ENCODE measurements at regions not wholly inside any gene's neighbourhood (a gene's known extent, or its start where the extent isn't known, plus 50 kb on each side); places are given as distances from the start of the nearest gene placed in this dataset.

- TF ChIP-seq CTCF (IDR thresholded peaks at IDR 0.05; ENCODE audit: low read depth, low read length): no peak
Observed at GRCh38 chr3:115549071-115549470, 74.2 kb upstream of the GAP43 start.

GRCh38 chr3:115550285-115550761 lies 73.0 kb upstream of the GAP43 start:
- peak; percentile 6 for DNase-seq (ENCODE audit: low read depth, low spot score)
- Histone ChIP-seq H3K27ac (ENCODE audit: low read depth, low read length) (peak overlapping the region; percentile 22), H3K9me3 (ENCODE audit: control insufficient read depth, insufficient read depth, low read length) (no peaks in the 10 kb centered on the region), H3K27me3 (ENCODE audit: control insufficient read depth, insufficient read depth, low read length) (no peaks in the 10 kb centered on the region), H3K4me3 (ENCODE audit: low read depth, low read length) (no peak overlapping the region)
- ChIA-PET CTCF (interaction anchor here (0.7 kb wide), 2 partner anchors 191 to 333 kb away, joined by 3 to 4 read pairs; no protein-coding TSS in a partner anchor), POLR2A (no interaction called here)
- TF ChIP-seq CTCF (IDR thresholded peaks at IDR 0.05; ENCODE audit: low read depth, low read length): no peak

More at GRCh38 chr3:115549071-115549470, 74.2 kb upstream of the GAP43 start:
- CTCF ChIA-PET: interaction anchor here (0.6 kb wide), 1 partner anchor 1337 kb away, joined by 3 read pairs; no protein-coding TSS in a partner anchor
- no peaks in the 10 kb centered on the region for H3K9me3 ChIP-seq (ENCODE audit: control insufficient read depth, insufficient read depth, low read length)
- H3K4me3 ChIP-seq (ENCODE audit: low read depth, low read length): no peak overlapping the region
- POLR2A ChIA-PET: no interaction called here
- H3K27ac ChIP-seq (ENCODE audit: low read depth, low read length): no peak overlapping the region
- no peak for DNase-seq (ENCODE audit: low read depth, low spot score)
- H3K27me3 ChIP-seq (ENCODE audit: control insufficient read depth, insufficient read depth, low read length): no peaks in the 10 kb centered on the region

GRCh38 chr3:115551016-115551415 lies 72.3 kb upstream of the GAP43 start:
- Histone ChIP-seq H3K9me3 (ENCODE audit: control insufficient read depth, insufficient read depth, low read length) (no peaks in the 10 kb centered on the region), H3K27ac (ENCODE audit: low read depth, low read length) (no peak overlapping the region), H3K27me3 (ENCODE audit: control insufficient read depth, insufficient read depth, low read length) (no peaks in the 10 kb centered on the region), H3K4me3 (ENCODE audit: low read depth, low read length) (no peak overlapping the region)
- POLR2A ChIA-PET: no interaction called here
- TF ChIP-seq CTCF (IDR thresholded peaks at IDR 0.05; ENCODE audit: low read depth, low read length): no peak
- no peak for DNase-seq (ENCODE audit: low read depth, low spot score)
- CTCF ChIA-PET: interaction anchor here (0.7 kb wide), 1 partner anchor 334 kb away, joined by 3 read pairs; no protein-coding TSS in a partner anchor

GRCh38 chr3:115552007-115552406 lies 71.3 kb upstream of the GAP43 start:
- POLR2A ChIA-PET: no interaction called here
- no peak overlapping the region for H3K4me3 ChIP-seq (ENCODE audit: low read depth, low read length)
- no peak overlapping the region for H3K27ac ChIP-seq (ENCODE audit: low read depth, low read length)
- no peak for DNase-seq (ENCODE audit: low read depth, low spot score)
- H3K9me3 ChIP-seq (ENCODE audit: control insufficient read depth, insufficient read depth, low read length): no peaks in the 10 kb centered on the region
- CTCF ChIA-PET: interaction anchor here (0.6 kb wide), 1 partner anchor 93 kb away, joined by 3 read pairs; no protein-coding TSS in a partner anchor
- no peak for TF ChIP-seq CTCF (IDR thresholded peaks at IDR 0.05; ENCODE audit: low read depth, low read length)
- no peaks in the 10 kb centered on the region for H3K27me3 ChIP-seq (ENCODE audit: control insufficient read depth, insufficient read depth, low read length)

GRCh38 chr3:115553796-115554486 lies 69.4 kb upstream of the GAP43 start:
- Histone ChIP-seq H3K27ac (ENCODE audit: low read depth, low read length) (no peak overlapping the region), H3K27me3 (ENCODE audit: control insufficient read depth, insufficient read depth, low read length) (no peaks in the 10 kb centered on the region), H3K9me3 (ENCODE audit: control insufficient read depth, insufficient read depth, low read length) (no peaks in the 10 kb centered on the region), H3K4me3 (ENCODE audit: low read depth, low read length) (no peak overlapping the region)
- ChIA-PET POLR2A (no interaction called here), CTCF (no interaction called here)
- TF ChIP-seq CTCF (IDR thresholded peaks at IDR 0.05; ENCODE audit: low read depth, low read length): no peak
- no peak for DNase-seq (ENCODE audit: low read depth, low spot score)

All from AG04450 (cell line).